ENCODE measurements at regions not wholly inside any gene's neighbourhood (a gene's known extent, or its start where the extent isn't known, plus 50 kb on each side); places are given as distances from the start of the nearest gene placed in this dataset.

DNA sequence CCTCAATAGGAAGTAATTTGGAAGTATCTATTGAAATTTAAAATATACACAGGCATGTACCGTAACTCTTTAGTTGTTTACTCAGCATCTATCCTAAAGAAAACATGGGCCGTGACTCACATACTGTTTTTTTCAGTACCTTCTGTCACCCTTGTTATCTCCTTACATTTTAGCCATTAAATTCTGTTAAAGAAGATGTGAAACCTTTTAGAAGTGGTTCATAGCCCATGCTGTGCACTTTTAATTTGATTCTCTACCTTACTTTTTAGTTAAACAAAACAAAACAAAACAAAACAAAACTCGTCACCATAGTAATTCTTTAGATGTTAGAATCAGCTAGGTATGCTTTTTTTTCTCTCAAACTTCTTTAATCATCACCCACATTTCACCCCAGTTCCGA is 494.4 kb upstream of the RGS6 start:
- H3K4me3 ChIP-seq (ENCODE audit: low read length): no peak overlapping the region
- no peak for DNase-seq (ENCODE audit: low read depth)
- TF ChIP-seq, protein P1, sequence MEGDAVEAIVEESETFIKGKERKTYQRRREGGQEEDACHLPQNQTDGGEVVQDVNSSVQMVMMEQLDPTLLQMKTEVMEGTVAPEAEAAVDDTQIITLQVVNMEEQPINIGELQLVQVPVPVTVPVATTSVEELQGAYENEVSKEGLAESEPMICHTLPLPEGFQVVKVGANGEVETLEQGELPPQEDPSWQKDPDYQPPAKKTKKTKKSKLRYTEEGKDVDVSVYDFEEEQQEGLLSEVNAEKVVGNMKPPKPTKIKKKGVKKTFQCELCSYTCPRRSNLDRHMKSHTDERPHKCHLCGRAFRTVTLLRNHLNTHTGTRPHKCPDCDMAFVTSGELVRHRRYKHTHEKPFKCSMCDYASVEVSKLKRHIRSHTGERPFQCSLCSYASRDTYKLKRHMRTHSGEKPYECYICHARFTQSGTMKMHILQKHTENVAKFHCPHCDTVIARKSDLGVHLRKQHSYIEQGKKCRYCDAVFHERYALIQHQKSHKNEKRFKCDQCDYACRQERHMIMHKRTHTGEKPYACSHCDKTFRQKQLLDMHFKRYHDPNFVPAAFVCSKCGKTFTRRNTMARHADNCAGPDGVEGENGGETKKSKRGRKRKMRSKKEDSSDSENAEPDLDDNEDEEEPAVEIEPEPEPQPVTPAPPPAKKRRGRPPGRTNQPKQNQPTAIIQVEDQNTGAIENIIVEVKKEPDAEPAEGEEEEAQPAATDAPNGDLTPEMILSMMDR (conservative IDR thresholded peaks at IDR 0.05; ENCODE audit: low read length): no peak

DNA sequence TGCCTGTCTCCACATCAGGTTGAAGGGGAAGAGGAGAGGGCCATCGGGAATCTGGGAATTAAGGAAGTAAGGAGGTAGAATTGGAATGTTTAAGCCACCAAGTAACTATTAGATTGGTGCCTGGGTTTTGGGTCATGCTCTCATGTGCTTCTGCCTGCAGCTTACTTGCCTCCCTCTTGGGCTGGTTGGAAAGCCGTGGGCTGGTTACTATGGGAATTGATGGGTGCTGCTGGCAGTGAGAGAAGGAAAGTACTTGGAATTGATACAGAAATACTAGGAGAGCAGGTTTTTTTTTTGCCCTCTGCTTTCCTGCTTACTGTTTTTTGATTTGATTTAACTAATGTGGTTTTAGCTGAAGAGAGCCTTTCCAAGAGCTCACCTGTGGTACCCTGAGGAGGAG is 493.5 kb upstream of the RGS6 start:
- TF ChIP-seq, protein P1 (conservative IDR thresholded peaks at IDR 0.05; ENCODE audit: low read length): no peak
- peak overlapping the region; percentile 32 for H3K4me3 ChIP-seq (ENCODE audit: low read length)
- DNase-seq (ENCODE audit: low read depth): peak; percentile 58

DNA sequence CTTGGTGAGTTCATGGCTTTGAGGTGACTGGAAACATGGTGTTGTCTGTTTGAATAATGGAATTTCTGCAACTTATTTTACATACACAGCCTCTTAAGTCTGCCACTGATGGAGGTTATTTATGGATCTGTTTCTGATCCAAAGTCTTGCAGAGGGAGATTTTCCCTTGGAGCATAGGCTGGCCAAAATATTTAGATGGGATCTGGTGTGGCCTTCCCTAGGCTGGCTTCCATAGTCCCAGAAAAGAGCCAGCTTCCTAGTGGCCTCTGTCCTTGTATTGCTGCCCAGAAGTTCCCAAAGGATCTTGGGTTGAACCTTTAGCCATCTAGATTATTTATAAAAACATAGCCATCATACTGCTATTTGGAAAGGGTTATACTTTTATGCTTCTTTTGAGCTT is 491.1 kb upstream of the RGS6 start:
- TF ChIP-seq, protein P1 (conservative IDR thresholded peaks at IDR 0.05; ENCODE audit: low read length): no peak
- H3K4me3 ChIP-seq (ENCODE audit: low read length): no peak overlapping the region
- DNase-seq (ENCODE audit: low read depth): no peak

DNA sequence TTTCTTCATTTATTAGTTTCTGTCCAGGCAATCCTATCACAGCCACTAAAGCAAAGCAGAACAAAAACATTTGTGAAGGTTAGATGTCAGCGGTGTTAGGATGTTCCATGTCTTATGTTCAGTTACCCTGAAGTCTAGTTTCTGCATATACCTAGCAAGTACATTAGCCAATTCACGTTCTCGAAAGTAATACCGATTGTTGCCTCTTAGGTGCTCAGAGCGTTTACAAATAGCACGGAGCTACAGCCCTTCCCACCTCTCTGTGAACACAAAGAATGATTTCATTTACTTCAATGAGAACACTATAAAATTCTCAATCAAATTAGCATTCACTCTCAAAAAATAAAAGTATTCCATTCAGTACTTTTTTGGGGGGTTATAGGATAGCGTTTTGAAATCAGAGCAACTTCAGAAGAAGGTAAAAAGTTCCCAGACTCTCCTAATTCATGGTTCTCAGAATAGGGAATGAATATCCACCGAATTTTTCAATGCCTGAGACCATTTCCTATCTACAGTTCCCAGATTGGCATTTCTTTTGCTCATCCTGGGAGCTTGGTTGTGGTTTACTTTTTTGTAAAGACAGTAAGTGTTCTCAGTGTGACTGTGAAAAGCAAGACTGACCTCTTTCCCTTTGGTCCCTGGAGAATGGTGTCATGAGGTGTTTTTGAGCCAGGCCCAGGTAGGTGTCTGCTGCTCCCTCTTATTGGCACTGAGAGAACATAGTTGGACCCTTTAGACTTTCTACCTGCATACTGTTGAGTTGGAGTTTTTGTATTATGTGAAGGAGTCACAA is 488.0 kb upstream of the RGS6 start:
- no peak for DNase-seq (ENCODE audit: low read depth)
- H3K4me3 ChIP-seq (ENCODE audit: low read length): no peak overlapping the region
- TF ChIP-seq, protein P1 (conservative IDR thresholded peaks at IDR 0.05; ENCODE audit: low read length): no peak

DNA sequence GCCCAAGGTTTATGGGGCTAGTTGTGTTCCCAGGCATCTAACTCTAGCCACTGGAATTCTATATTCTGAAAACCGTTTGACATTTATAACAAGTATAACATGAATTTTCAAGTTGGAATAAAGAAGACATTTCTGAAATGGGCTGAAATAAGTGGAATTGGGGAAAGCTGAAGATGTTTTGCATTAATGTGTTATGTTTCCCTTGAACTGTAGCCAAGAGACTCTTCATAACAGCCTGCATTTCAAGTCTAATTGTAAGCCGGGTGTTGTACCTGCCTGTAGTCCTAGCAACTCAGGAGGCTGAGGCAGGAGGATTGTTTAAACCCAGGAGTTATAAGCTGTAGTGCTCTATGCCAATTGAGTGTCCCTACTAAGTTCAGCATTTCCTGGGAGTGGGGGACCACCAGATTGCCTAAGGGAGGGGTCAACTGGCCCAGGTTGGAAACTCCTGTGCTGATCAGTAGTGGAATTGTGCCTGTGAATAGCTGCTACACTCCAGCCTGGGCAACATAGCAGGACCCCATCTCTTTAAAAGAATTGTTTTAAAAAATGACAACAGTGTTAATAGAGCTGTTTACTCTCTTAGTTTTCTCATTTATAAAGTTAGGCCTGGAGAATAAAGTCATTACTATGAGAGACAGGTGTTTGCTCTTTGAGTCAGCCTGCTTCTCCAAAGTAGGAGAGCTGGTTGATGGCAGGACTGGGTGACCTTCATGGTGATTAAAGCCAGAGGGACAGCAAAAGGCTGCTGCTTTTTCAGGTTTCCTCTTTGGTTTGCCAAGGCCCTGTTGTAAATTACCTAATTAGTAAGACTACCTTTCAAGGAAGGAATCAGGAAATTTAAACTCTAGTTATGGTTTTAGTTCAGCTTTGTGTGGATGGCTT is 483.6 kb upstream of the RGS6 start:
- H3K4me3 ChIP-seq (ENCODE audit: low read length): no peak overlapping the region
- DNase-seq (ENCODE audit: low read depth): peak; percentile 41
- TF ChIP-seq, protein P1 (conservative IDR thresholded peaks at IDR 0.05; ENCODE audit: low read length): no peak

DNA sequence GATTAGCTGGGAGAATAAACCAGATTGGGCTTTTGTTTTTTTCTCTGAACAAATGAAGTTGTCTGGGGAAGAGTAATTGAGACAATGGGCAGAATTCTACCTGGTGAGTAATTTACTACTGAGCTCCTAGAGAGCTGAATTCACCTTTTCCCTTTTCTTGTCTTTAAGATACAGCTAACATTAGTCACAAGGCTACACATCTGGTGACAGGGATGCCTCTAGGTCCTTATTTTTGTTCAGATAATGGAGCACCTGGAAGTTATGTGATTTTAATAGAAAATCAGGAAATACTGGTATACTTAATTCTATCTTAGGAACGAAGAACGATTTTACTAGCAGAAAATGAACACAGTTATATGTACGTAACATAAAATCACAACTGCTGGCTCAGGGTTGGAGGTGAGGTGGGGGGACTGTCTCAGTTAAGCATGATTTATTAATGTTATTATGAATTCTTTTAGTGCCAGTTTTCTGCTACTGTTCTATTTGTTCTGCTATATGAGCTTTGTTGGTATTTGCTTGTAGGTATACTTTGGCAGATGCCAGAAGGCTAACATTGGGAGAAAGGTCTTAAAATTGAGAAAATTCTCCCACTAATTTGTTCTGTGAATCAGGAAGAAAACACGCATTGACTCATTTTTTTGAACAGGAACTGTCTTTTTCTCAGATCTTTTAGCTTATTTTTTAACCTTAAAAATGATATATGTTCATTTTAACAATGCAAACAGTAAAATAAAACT is 482.7 kb upstream of the RGS6 start:
- no peak overlapping the region for H3K4me3 ChIP-seq (ENCODE audit: low read length)
- TF ChIP-seq, protein P1 (conservative IDR thresholded peaks at IDR 0.05; ENCODE audit: low read length): no peak
- no peak for DNase-seq (ENCODE audit: low read depth)
